Suprapubic skin (tissue), 3 donors: ENCODE measurements at regions not wholly inside any gene's neighbourhood (a gene's known extent, or its start where the extent isn't known, plus 50 kb on each side); places are given as distances from the start of the nearest gene placed in this dataset.

ENCODE experiments used
- POLR2A ChIP-seq, 2 donors: fragments of 450-650 bp; IDR thresholded peaks; one replicate each; pipeline ENCODE4 v1.6.1; 2017; ENCODE audit warnings: antibody characterized with exemption in 2 of 2, mild to moderate bottlenecking in 2 of 2, moderate library complexity in 2 of 2
- TF ChIP-seq, protein P1 (sequence below), 2 donors: fragments of 200-600 bp in 1 of 2; fragments of 450-650 bp in 1 of 2; sonication (generic) in 1 of 2; IDR thresholded peaks; one replicate each; pipeline ENCODE4 v1.5.1; 2016 to 2019; ENCODE audit warnings: antibody characterized with exemption in 2 of 2, mild to moderate bottlenecking in 1 of 2, moderate library complexity in 1 of 2

DNA sequence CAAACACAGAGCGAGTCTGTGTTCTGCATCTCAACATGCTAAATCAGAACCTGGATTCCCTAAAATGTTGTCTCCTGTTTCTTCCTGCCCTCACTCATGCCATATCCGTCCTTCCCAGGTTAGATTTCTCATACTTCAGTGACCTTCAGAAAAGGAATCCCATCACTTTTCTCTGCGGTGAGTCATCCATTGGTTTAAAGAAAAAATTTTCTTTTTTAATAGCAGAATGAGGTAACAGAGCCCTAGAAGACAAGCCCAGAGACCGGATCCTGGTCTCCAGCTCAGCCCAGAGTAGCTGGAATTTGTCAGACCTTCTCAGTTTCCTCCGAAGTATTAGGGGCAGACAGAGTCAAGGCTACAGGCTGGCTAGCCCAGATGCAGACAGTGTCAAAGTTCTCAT, 143.2 kb upstream of the DMRT1 start:
- no peak for TF ChIP-seq POLR2A (IDR thresholded peaks at IDR 0.05)
- TF ChIP-seq, protein P1, sequence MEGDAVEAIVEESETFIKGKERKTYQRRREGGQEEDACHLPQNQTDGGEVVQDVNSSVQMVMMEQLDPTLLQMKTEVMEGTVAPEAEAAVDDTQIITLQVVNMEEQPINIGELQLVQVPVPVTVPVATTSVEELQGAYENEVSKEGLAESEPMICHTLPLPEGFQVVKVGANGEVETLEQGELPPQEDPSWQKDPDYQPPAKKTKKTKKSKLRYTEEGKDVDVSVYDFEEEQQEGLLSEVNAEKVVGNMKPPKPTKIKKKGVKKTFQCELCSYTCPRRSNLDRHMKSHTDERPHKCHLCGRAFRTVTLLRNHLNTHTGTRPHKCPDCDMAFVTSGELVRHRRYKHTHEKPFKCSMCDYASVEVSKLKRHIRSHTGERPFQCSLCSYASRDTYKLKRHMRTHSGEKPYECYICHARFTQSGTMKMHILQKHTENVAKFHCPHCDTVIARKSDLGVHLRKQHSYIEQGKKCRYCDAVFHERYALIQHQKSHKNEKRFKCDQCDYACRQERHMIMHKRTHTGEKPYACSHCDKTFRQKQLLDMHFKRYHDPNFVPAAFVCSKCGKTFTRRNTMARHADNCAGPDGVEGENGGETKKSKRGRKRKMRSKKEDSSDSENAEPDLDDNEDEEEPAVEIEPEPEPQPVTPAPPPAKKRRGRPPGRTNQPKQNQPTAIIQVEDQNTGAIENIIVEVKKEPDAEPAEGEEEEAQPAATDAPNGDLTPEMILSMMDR (IDR thresholded peaks at IDR 0.05), result no peak
